DMS153 treated with DMSO at 0.1 percent for 48 hours (cell line): ENCODE measurements at regions not wholly inside any gene's neighbourhood (a gene's known extent, or its start where the extent isn't known, plus 50 kb on each side); places are given as distances from the start of the nearest gene placed in this dataset.

Experiments
- DNase-seq: peaks from one replicate; lab custom pipeline; 2025; ENCODE audit not compliant: unreplicated experiment; lab: John Stamatoyannopoulos, UW

- no peak for DNase-seq
Measured at GRCh38 chr2:176709149-176709951, 440.1 kb downstream of the MTX2 start.

DNA sequence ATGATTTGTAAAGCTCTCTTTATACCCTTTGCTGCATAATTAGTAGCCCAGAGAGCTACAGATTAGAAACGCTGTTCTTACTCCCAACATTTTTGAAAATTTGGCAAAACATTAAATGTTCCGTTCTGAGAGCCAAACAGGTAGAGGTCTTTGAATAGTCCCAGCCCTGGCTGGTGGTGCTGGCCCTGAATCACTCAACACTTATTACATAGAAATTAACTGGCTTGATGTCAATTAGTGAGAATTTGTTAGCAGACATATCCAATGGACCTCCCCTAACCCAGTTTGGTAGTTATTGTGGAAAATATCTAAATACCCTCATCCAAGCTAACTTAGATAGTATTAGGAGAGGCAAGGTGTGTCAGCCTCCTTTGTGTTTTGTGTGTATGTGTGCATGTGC, 440.7 kb downstream of the MTX2 start:
- no peak for DNase-seq

GRCh38 chr2:176710657-176711186, 441.5 kb downstream of the MTX2 start:
- no peak for DNase-seq

GRCh38 chr2:176725873-176726645, 456.8 kb downstream of the MTX2 start:
- no peak for DNase-seq

- no peak for DNase-seq
Measured at GRCh38 chr2:176727696-176728095, 458.5 kb downstream of the MTX2 start.

GRCh38 chr2:176729706-176730569, 460.7 kb downstream of the MTX2 start:
- DNase-seq = peak; percentile 32

DNA sequence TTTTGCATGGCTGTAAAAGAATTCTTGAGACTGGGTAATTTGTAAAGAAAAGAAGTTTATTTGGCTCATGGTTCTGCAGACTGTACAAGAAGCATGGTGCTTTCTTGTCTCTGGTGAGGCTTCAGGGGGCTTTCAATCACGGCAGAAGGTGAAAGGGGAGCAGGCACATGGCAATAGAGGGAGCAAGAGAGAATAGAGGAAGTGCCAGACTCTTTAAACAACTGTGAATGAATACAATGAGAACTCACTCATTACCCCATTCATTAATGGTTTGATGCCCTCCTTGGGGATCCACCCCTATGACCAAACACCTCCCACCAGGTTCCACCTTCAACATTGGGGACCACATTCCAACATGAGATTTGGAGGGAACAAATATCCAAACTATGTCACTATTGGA, 463.5 kb downstream of the MTX2 start:
- no peak for DNase-seq

DNA sequence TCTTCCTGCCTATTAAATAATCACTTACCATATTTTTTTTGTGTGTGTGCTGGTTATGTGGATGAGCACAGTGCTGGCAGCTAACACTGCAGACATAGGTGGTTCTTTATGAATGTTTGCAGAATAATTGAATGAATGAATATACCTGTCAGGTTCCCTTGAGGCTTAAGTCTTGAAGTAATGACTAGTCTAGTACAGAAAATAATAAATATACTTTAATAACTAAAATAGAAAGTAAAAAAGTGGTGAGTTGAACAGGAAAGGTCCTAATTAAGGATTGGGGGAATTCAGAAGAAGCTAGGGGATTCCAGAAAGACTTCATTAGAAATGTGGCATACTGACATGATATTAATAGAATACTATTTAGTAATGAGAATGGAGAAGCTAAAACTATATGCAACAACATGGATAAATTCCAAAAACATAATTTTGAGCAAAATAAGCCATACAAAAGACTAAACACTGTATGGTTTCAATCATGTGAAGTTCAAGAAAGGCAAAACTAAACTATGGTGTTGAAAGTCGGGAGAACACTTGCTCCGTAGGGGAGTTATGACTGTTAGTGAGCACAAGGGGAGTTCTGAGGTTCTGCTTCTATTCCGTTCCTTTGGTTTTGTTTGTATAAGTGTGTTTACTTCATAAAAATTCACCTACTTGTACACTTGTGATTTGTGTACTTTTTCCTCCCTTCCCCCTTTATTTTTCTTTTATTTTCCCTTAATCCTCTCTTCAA, 464.6 kb downstream of the MTX2 start:
- no peak for DNase-seq

GRCh38 chr2:176734868-176735267, 465.6 kb downstream of the MTX2 start:
- no peak for DNase-seq

- no peak for DNase-seq
Measured at GRCh38 chr2:176742271-176742670, 470.3 kb upstream of the HNRNPA3 start.

DNA sequence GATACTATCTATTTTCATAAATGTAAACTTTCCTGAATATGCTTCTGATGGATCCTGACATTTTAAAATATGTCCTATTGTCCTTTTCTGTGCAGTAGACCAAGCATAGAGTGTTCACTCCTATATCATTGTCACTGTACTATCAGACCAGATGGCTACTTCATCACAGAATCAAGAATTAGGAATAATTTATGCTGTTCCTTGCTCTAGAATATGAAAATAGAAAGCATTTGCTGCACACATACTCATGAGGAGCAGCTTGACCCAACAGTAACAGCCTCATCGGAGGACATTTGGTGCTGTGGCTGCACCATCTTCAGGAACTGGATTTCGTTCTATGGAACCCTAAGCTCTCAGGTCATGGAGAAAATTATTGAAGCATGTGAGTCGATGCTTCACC, 468.9 kb upstream of the HNRNPA3 start:
- DNase-seq = no peak

- no peak for DNase-seq
Measured at GRCh38 chr2:176744146-176744545, 468.4 kb upstream of the HNRNPA3 start.

DNA sequence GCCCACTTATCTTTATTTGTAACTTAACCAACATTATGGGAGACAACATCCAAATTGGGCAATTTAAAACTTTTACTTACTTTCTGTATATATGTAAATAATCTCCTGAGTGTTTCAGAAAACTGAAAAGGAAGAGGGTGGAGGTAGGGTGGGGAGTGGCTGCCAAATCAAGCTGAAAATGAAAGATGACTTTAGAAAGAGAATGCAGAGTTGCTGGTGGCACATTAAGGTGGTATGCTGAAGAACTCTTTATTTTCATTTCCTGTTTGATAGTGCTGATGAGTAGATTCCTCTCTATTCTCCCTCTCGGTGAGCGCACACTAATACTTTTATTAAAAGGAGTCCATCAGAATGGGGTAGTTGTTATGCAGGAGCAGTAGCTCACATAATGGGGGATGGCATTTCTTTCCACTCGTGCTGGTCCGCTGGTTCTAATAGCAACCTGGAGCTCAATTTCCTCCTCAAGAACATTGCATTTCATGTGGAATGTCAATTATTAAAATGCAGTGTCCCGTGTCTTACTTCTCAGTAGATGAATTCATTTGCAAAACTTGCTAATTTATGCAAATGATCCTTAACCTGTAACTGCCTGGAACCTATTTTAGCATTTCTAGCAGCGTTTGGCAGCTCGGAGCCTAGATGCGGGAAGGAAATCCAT, 466.9 kb upstream of the HNRNPA3 start:
- DNase-seq = no peak

GRCh38 chr2:176746411-176746810, 466.2 kb upstream of the HNRNPA3 start:
- DNase-seq = no peak

DNA sequence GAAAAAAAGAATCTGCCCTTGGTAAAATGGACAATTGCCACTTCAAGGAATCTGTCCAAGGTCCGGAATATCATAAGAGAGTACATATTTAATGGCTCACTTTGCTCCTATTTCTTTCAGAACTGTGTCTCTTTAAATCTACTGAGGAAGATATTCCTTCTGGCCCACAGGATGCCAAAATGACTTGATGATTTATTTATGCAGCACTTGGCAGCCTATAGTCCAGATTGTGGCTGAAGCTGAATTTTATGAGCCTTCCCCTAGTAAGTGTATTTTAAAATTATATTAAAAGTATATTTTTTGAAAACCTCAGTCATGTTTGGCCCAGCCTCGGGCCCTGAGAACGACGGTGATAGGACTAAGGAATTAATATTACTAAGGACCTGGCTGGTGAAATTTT, 465.1 kb upstream of the HNRNPA3 start:
- no peak for DNase-seq

DNA sequence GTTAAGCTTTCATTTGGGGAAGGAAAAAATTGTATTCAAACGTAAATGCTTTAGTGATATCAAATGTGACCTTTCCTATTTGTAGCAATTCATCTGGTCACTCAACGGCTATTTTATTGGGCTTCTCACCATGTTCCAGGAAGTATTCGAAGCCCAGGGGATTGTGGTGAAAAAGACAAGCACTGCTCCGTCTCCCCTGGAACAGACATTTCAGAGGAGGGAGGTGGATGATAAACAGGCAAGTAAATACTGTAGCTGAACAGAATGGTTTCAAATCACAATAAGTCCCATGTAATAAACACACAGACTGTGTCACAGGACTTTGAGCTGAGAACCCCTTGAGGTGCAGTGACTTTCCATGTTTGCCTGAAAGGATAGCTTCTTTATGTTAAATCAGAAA, 464.7 kb upstream of the HNRNPA3 start:
- DNase-seq = no peak

DNA sequence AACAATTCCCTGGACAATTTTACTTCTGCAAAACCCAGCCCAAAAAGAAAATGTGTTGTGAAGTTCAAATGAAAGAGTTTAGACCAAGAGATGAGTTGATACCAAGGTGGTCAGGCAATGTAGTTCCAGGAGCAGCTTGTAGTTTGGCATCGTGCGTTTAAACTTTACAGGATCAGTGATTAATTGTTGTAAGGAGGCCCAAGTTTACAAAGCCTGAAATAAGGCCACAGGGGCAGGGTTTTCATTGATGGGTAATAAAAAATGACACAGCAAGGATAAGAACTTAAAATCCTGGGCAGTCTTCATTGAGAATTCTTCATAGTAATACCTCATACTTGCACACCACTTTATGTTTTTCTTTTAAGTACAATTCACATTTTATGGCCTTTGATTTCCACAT, 463.9 kb upstream of the HNRNPA3 start:
- no peak for DNase-seq

- no peak for DNase-seq
Measured at GRCh38 chr2:176751314-176752227, 461.0 kb upstream of the HNRNPA3 start.

GRCh38 chr2:176752295-176752694, 460.3 kb upstream of the HNRNPA3 start:
- DNase-seq = no peak
